Endothelial cell of umbilical vein (primary cell): ENCODE measurements at regions not wholly inside any gene's neighbourhood (a gene's known extent, or its start where the extent isn't known, plus 50 kb on each side); places are given as distances from the start of the nearest gene placed in this dataset.

Experiments used
- CTCF ChIP-seq, 2 donors: IDR thresholded peaks; 1 replicate in 1 of 2; 2 replicates in 1 of 2; pipeline ENCODE4 v1.5.1; 2011; ENCODE audit warnings: low read length in 2 of 2, mild to moderate bottlenecking in 2 of 2, moderate library complexity in 2 of 2, control low read depth in 1 of 2, inconsistent platforms in 1 of 2, low read depth in 1 of 2; ENCODE audit not compliant: insufficient read depth in 1 of 2; ENCODE audit errors: extremely low read depth in 1 of 2
- EZH2 ChIP-seq: IDR thresholded peaks from 2 replicates; pipeline ENCODE4 v1.6.1; 2012; ENCODE audit warnings: borderline replicate concordance, low read depth, mild to moderate bottlenecking, moderate library complexity, low read length, inconsistent platforms; ENCODE audit not compliant: severe bottlenecking
- POLR2AphosphoS5 ChIP-seq: IDR thresholded peaks from 2 replicates; pipeline ENCODE4 v1.6.1; 2012; ENCODE audit warnings: low read depth, mild to moderate bottlenecking, control low read depth, low read length, moderate library complexity; ENCODE audit not compliant: insufficient read depth

GRCh38 chr1:239817801-239818200 is 273.9 kb upstream of the FMN2 start:
- TF ChIP-seq CTCF (IDR thresholded peaks at IDR 0.05; ENCODE audit: extremely low read depth in 1 of 2, insufficient read depth in 1 of 2, low read depth in 1 of 2, low read length in 2 of 2) (no peak), EZH2 (no peak), POLR2AphosphoS5 (no peak)
